ENCODE measurements at regions not wholly inside any gene's neighbourhood (a gene's known extent, or its start where the extent isn't known, plus 50 kb on each side); places are given as distances from the start of the nearest gene placed in this dataset.

DNA sequence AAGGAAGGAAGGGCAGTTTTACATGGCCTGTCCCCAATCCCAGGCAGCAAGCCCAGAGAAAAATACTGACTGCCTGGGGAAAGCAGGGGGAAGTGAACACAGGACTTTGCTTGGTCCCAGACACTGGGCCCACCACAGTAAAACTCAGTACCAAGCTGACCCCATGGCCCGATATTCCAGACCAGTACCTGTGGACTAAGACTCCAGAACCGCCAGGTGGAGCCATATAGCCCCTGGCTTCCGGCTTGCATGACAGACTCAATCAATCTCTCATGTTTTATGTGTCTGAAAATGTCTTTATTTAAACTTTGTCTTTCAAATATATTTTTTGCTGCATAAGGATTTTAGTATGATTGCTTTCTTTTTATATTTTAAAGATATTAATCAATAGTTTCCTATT lies 767.9 kb upstream of the SLITRK6 start:
- no peak for TF ChIP-seq ZFX (IDR thresholded peaks at IDR 0.05; ENCODE audit: borderline replicate concordance)
- TF ChIP-seq, protein P1, sequence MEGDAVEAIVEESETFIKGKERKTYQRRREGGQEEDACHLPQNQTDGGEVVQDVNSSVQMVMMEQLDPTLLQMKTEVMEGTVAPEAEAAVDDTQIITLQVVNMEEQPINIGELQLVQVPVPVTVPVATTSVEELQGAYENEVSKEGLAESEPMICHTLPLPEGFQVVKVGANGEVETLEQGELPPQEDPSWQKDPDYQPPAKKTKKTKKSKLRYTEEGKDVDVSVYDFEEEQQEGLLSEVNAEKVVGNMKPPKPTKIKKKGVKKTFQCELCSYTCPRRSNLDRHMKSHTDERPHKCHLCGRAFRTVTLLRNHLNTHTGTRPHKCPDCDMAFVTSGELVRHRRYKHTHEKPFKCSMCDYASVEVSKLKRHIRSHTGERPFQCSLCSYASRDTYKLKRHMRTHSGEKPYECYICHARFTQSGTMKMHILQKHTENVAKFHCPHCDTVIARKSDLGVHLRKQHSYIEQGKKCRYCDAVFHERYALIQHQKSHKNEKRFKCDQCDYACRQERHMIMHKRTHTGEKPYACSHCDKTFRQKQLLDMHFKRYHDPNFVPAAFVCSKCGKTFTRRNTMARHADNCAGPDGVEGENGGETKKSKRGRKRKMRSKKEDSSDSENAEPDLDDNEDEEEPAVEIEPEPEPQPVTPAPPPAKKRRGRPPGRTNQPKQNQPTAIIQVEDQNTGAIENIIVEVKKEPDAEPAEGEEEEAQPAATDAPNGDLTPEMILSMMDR (IDR thresholded peaks at IDR 0.05): peak; percentile 36
- H3K27ac ChIP-seq: no peak overlapping the region

- TF ChIP-seq ZFX (IDR thresholded peaks at IDR 0.05; ENCODE audit: borderline replicate concordance): no peak
- TF ChIP-seq, protein P1 (IDR thresholded peaks at IDR 0.05): no peak
- H3K27ac ChIP-seq: no peak overlapping the region
Measured at GRCh38 chr13:86569119-86569518, 769.9 kb upstream of the SLITRK6 start.

DNA sequence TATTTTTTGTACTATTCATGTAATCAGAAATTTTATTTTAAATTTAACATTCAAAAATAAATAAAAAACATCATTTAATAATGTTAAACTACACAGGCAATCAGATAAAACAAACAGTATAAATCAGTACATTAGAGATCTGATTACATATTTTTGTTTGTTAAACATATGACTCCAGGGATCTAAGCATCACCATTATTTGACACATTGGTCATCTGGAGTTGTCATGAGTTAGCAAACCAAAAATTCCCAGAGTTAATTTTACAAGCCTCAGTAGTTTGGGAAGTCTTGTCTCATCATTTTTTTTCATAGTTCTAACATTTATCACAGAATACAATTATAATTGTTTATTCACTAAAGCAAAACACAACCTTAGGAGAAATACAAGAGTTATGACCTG lies 770.8 kb upstream of the SLITRK6 start:
- TF ChIP-seq, protein P1 (IDR thresholded peaks at IDR 0.05): no peak
- no peak for TF ChIP-seq ZFX (IDR thresholded peaks at IDR 0.05; ENCODE audit: borderline replicate concordance)
- H3K27ac ChIP-seq: no peak overlapping the region

DNA sequence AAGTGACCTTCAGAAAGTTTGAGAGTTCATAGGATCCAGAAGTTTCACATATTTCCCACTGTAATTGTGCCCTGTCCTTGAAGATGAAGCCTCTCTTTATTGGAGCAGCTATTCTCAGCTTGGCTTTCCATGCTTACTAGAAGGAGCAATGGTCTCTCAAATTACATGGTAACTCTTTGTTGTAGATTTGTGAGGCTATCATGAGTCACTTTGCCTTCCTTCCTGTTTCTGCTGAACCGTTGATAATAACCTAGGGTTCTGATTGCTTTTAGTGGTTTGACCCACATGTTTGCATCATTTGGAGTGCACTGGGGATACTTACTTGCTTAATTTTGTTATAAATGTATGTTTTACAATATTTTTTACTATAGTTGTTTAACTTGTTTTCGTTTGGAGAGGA lies 772.9 kb upstream of the SLITRK6 start:
- TF ChIP-seq, protein P1 (IDR thresholded peaks at IDR 0.05): no peak
- no peak for TF ChIP-seq ZFX (IDR thresholded peaks at IDR 0.05; ENCODE audit: borderline replicate concordance)
- no peak overlapping the region for H3K27ac ChIP-seq

DNA sequence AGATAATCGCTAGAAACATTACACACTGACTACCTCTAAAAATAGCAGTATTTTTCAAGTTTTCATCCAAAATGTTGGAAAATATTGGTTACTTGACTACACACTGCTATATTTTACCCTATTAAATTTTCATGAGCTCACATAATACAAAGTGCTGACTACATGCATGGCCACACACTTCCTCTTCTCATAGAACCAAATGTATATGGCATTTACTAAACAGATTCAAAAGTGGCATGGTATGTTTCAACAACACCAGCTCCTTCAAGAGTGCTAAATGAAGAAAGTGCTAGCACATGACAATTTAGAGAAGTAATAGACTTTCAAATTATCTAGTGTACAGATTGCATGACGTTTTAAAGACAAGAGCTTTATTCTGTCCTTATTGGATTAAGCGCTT lies 780.4 kb upstream of the SLITRK6 start:
- no peak for TF ChIP-seq ZFX (IDR thresholded peaks at IDR 0.05; ENCODE audit: borderline replicate concordance)
- TF ChIP-seq, protein P1 (IDR thresholded peaks at IDR 0.05): no peak

DNA sequence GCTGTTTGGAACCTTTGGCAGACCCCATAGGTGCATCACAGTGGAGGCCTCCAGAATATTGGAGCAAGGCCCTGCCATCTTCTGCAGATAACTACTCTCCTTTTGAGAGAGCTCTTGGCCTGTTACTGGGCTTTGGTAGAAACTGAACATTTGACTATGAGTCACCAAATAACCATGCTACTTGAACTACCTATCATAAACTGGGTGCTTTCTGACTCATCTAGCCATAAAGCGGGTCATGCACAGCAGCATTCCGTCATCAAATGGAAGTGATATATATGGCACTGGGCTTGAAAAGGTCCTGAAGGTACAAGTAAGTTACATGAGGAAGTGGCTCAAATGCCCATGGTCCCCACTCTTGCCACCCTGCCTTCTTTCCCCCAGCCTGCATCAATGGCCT lies 782.5 kb upstream of the SLITRK6 start:
- TF ChIP-seq, protein P1 (IDR thresholded peaks at IDR 0.05): no peak
- TF ChIP-seq ZFX (IDR thresholded peaks at IDR 0.05; ENCODE audit: borderline replicate concordance): no peak
- no peak overlapping the region for H3K27ac ChIP-seq

More for the DNA sequence above, 780.4 kb upstream of the SLITRK6 start:
- no peak overlapping the region for H3K27ac ChIP-seq

- no peak overlapping the region for H3K27ac ChIP-seq
- TF ChIP-seq ZFX (IDR thresholded peaks at IDR 0.05; ENCODE audit: borderline replicate concordance): no peak
- TF ChIP-seq, protein P1 (IDR thresholded peaks at IDR 0.05): no peak
Measured at GRCh38 chr13:86584301-86584700, 785.1 kb upstream of the SLITRK6 start.

Data from 22Rv1 (cell line).